Smooth muscle cell (in vitro differentiated cells): ENCODE measurements at regions not wholly inside any gene's neighbourhood (a gene's known extent, or its start where the extent isn't known, plus 50 kb on each side); places are given as distances from the start of the nearest gene placed in this dataset.
A peak's percentile ranks its signal among the peaks of the same experiment; 100 is the strongest.

ENCODE experiments used
- DNase-seq: peaks from one replicate; lab custom pipeline; 2025; ENCODE audit not compliant: unreplicated experiment; lab: John Stamatoyannopoulos, UW
- H2AFZ ChIP-seq: fragments of 200-600 bp; sonication (generic); 2 replicates; pipeline ENCODE4 v1.6.0; 2016; ENCODE audit warnings: antibody characterized with exemption, low read depth, mild to moderate bottlenecking
- H3F3A ChIP-seq: fragments of 200-600 bp; sonication (generic); 2 replicates; pipeline ENCODE4 v1.6.0; 2017; ENCODE audit warnings: antibody characterized with exemption, low read depth
- H3K27ac ChIP-seq: fragments of 200-600 bp; sonication (generic); 2 replicates; pipeline ENCODE4 v1.5.1; 2016; ENCODE audit warnings: low read depth, mild to moderate bottlenecking
- H3K27me3 ChIP-seq: fragments of 200-600 bp; sonication (generic); 2 replicates; pipeline ENCODE4 v1.6.1; 2016; ENCODE audit warnings: low read depth, mild to moderate bottlenecking
- H3K36me3 ChIP-seq: fragments of 200-600 bp; sonication (generic); 2 replicates; pipeline ENCODE4 v1.5.1; 2016; ENCODE audit warnings: low read depth
- H3K4me1 ChIP-seq: fragments of 200-600 bp; sonication (generic); 2 replicates; pipeline ENCODE4 v1.5.1; 2016; ENCODE audit warnings: low read depth
- H3K4me2 ChIP-seq: fragments of 200-600 bp; sonication (generic); 2 replicates; pipeline ENCODE4 v1.6.0; 2016; ENCODE audit warnings: mild to moderate bottlenecking
- H3K4me3 ChIP-seq: fragments of 200-600 bp; sonication (generic); 2 replicates; pipeline ENCODE4 v1.5.1; 2016; ENCODE audit warnings: mild to moderate bottlenecking
- H3K79me2 ChIP-seq: fragments of 200-600 bp; sonication (generic); 2 replicates; pipeline ENCODE4 v1.6.0; 2016; ENCODE audit warnings: low read depth, mild to moderate bottlenecking
- H3K9ac ChIP-seq: fragments of 200-600 bp; sonication (generic); 2 replicates; pipeline ENCODE4 v1.6.0; 2016; ENCODE audit warnings: low read depth
- H3K9me3 ChIP-seq: fragments of 200-600 bp; sonication (generic); replicated peaks from 2 replicates; pipeline ENCODE4 v1.5.1; 2016; ENCODE audit warnings: low read depth
- H4K20me1 ChIP-seq: fragments of 200-600 bp; sonication (generic); 2 replicates; pipeline ENCODE4 v1.6.0; 2016; ENCODE audit warnings: low read depth
- WGBS: methylation state at CpG from one replicate; pipeline ENCODE4 v1.1.7; 2016; ENCODE audit warnings: low lambda C conversion rate; 5-methylcytosine and 5-hydroxymethylcytosine counted together
- TF ChIP-seq, protein P1 (sequence below): fragments of 200-600 bp; sonication (generic); IDR thresholded peaks from 2 replicates; pipeline ENCODE4 v1.5.1; 2017; ENCODE audit warnings: borderline replicate concordance, mild to moderate bottlenecking, antibody characterized with exemption; ENCODE audit not compliant: insufficient read depth, poor library complexity, severe bottlenecking

DNA sequence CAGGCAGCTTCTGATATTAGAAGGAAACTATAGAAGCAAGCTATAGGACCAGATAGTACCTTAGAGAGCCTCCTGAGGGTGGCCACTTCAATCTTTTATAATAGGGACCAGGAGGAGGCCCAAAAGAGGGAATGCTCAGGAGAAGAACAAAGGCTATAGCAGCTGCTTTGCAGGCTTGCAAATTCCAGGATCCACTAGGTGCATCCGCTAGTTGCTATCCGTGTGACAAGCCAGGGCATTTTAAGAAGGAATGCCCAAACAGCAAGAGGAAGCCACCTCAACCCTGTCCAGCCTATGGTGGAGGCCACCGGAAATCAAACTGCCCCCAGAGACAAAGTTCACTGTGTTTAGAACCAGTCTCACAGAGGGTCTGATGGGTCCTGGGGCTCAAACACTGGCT is 192.6 kb upstream of the KIF2B start:
- no peaks in the 10 kb centered on the region for H3K27me3 ChIP-seq
- TF ChIP-seq, protein P1, sequence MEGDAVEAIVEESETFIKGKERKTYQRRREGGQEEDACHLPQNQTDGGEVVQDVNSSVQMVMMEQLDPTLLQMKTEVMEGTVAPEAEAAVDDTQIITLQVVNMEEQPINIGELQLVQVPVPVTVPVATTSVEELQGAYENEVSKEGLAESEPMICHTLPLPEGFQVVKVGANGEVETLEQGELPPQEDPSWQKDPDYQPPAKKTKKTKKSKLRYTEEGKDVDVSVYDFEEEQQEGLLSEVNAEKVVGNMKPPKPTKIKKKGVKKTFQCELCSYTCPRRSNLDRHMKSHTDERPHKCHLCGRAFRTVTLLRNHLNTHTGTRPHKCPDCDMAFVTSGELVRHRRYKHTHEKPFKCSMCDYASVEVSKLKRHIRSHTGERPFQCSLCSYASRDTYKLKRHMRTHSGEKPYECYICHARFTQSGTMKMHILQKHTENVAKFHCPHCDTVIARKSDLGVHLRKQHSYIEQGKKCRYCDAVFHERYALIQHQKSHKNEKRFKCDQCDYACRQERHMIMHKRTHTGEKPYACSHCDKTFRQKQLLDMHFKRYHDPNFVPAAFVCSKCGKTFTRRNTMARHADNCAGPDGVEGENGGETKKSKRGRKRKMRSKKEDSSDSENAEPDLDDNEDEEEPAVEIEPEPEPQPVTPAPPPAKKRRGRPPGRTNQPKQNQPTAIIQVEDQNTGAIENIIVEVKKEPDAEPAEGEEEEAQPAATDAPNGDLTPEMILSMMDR, result no peak
- DNase-seq, result no peak
- H3K4me2 ChIP-seq, result no peak overlapping the region
- no peaks in the 10 kb centered on the region for H3K79me2 ChIP-seq
- no peaks in the 10 kb centered on the region for H3K9me3 ChIP-seq
- no peak overlapping the region for H2AFZ ChIP-seq
- 83% methylated on average over 3 of the region's 3 CpGs for WGBS
- no peak overlapping the region for H3K9ac ChIP-seq
- H4K20me1 ChIP-seq, result no peaks in the 10 kb centered on the region
- no peaks in the 10 kb centered on the region for H3K36me3 ChIP-seq
- H3F3A ChIP-seq, result peaks cover 4% of the 10 kb centered on the region
- no peak overlapping the region for H3K27ac ChIP-seq
- peaks cover 24% of the 10 kb centered on the region for H3K4me1 ChIP-seq
- H3K4me3 ChIP-seq, result no peak overlapping the region

GRCh38 chr17:53629188-53629587 is 193.5 kb upstream of the KIF2B start:
- Histone ChIP-seq H3K9ac (no peak overlapping the region), H3K79me2 (no peaks in the 10 kb centered on the region), H3F3A (peaks cover 4% of the 10 kb centered on the region), H4K20me1 (no peaks in the 10 kb centered on the region), H3K4me3 (no peak overlapping the region), H3K27me3 (no peaks in the 10 kb centered on the region), H3K4me1 (peaks cover 24% of the 10 kb centered on the region), H2AFZ (no peak overlapping the region), H3K36me3 (no peaks in the 10 kb centered on the region), H3K4me2 (no peak overlapping the region), H3K9me3 (no peaks in the 10 kb centered on the region), H3K27ac (no peak overlapping the region)
- no peak for DNase-seq
- WGBS, result 40% methylated on average over 1 of the region's 1 CpG
- TF ChIP-seq, protein P1, result no peak

- Histone ChIP-seq H3K4me2 (peak overlapping the region; percentile 76), H3K4me3 (no peak overlapping the region), H2AFZ (no peak overlapping the region), H3K36me3 (no peaks in the 10 kb centered on the region), H3F3A (peaks cover 4% of the 10 kb centered on the region), H4K20me1 (no peaks in the 10 kb centered on the region), H3K9me3 (no peaks in the 10 kb centered on the region), H3K9ac (no peak overlapping the region), H3K27ac (peak overlapping the region; percentile 90), H3K79me2 (no peaks in the 10 kb centered on the region), H3K27me3 (no peaks in the 10 kb centered on the region), H3K4me1 (peaks cover 24% of the 10 kb centered on the region)
- no peak for DNase-seq
- TF ChIP-seq, protein P1, result no peak
These were observed 194.7 kb upstream of the KIF2B start for GRCh38 chr17:53628011-53628410.

DNA sequence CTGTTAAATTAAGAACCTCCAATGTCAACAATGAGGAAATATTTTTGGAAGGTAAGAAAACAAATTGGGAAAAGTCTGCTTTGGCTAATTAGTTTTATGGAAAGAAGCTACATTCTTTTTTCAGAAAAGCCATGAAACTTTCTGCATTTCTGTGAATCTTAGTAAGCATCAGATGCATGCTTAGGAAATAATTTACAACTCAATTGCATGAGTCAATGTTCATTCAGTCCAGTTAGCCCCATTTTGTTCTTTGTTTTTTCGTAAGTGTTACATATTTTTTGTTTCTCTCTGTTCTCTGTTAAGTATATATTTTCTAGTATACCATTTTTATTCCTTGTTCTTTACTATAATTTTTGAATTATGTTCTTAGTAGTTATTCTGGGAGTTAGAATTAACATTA is 195.2 kb upstream of the KIF2B start:
- Histone ChIP-seq H3F3A (peaks cover 4% of the 10 kb centered on the region), H3K9me3 (no peaks in the 10 kb centered on the region), H3K27ac (peak overlapping the region; percentile 90), H3K4me3 (no peak overlapping the region), H2AFZ (no peak overlapping the region), H3K4me2 (peak overlapping the region; percentile 76), H3K9ac (peak overlapping the region; percentile 2), H3K36me3 (no peaks in the 10 kb centered on the region), H3K27me3 (no peaks in the 10 kb centered on the region), H3K79me2 (no peaks in the 10 kb centered on the region), H3K4me1 (peaks cover 24% of the 10 kb centered on the region), H4K20me1 (no peaks in the 10 kb centered on the region)
- 15% methylated on average over 1 of the region's 1 CpG for WGBS
- TF ChIP-seq, protein P1, result no peak
- DNase-seq, result no peak
